WTC11 (cell line): ENCODE measurements at regions not wholly inside any gene's neighbourhood (a gene's known extent, or its start where the extent isn't known, plus 50 kb on each side); places are given as distances from the start of the nearest gene placed in this dataset.

ENCODE experiments used
- ATAC-seq: fragments of 200-7000 bp; cut with Tn5 transposase; 2 replicates; pipeline ENCODE4 v1.10.0; 2021; ENCODE audit warnings: mild to moderate bottlenecking, moderate library complexity
- CTCF ChIA-PET: fragments of 300-600 bp; sonication (Branson Sonifier 250); formaldehyde crosslinking; loops from one replicate; lab custom pipeline; 2021; ENCODE audit warnings: antibody characterized with exemption; lab: Charles Lee
- POLR2A ChIA-PET: fragments of 350-600 bp; sonication (Branson Sonifier 250); formaldehyde crosslinking; loops from one replicate; lab custom pipeline; 2021; ENCODE audit warnings: antibody characterized with exemption; lab: Charles Lee
- DNase-seq: peaks from one replicate; pipeline ENCODE4 v3.0.0; 2021; ENCODE audit warnings: low spot score
- H3K27ac Mint-ChIP-seq: 2 replicates; pipeline ENCODE4 v1.8.0; 2021; ENCODE audit warnings: mixed read lengths
- H3K27me3 Mint-ChIP-seq: 2 replicates; pipeline ENCODE4 v1.8.0; 2021; ENCODE audit warnings: low read depth, mild to moderate bottlenecking, moderate library complexity, mixed read lengths
- H3K36me3 Mint-ChIP-seq: 2 replicates; pipeline ENCODE4 v1.8.0; 2021; ENCODE audit warnings: mixed read lengths
- H3K4me1 Mint-ChIP-seq: 2 replicates; pipeline ENCODE4 v1.8.0; 2022; ENCODE audit warnings: mixed read lengths
- H3K4me3 Mint-ChIP-seq: 2 replicates; pipeline ENCODE4 v1.8.0; 2021; ENCODE audit warnings: mild to moderate bottlenecking, moderate library complexity, mixed read lengths
- H3K9me3 Mint-ChIP-seq: 2 replicates; pipeline ENCODE4 v1.8.0; 2021; ENCODE audit warnings: mixed read lengths
- CREM ChIP-seq: sonication (generic); formaldehyde crosslinking; IDR thresholded peaks from 2 replicates; pipeline ENCODE4 v1.8.1; 2022; ENCODE audit warnings: mild to moderate bottlenecking, missing genetic modification reagents, moderate library complexity
- ELF4 ChIP-seq: sonication (generic); formaldehyde crosslinking; IDR thresholded peaks from 2 replicates; pipeline ENCODE4 v1.8.1; 2022; ENCODE audit warnings: low read depth, mild to moderate bottlenecking, moderate library complexity, missing genetic modification reagents
- ESRRA ChIP-seq: sonication (generic); formaldehyde crosslinking; IDR thresholded peaks from 2 replicates; pipeline ENCODE4 v1.8.1; 2022; ENCODE audit warnings: mild to moderate bottlenecking, missing genetic modification reagents, borderline replicate concordance
- GRHL2 ChIP-seq: fragments of 250-450 bp; sonication (Bioruptor Pico); IDR thresholded peaks from 2 replicates; pipeline ENCODE4 v1.8.0; 2022; ENCODE audit warnings: mild to moderate bottlenecking, moderate library complexity; ENCODE audit not compliant: insufficient replicate concordance, severe bottlenecking
- HMGXB4 ChIP-seq: sonication (generic); formaldehyde crosslinking; IDR thresholded peaks from 2 replicates; pipeline ENCODE4 v1.8.1; 2023; ENCODE audit warnings: mild to moderate bottlenecking, moderate library complexity, missing genetic modification reagents
- JUN ChIP-seq: sonication (generic); formaldehyde crosslinking; IDR thresholded peaks from 2 replicates; pipeline ENCODE4 v1.8.0; 2023; ENCODE audit warnings: mild to moderate bottlenecking, missing genetic modification reagents
- NFE2L1 ChIP-seq: sonication (generic); formaldehyde crosslinking; IDR thresholded peaks from 2 replicates; pipeline ENCODE4 v1.8.1; 2023; ENCODE audit warnings: missing genetic modification reagents
- OVOL2 ChIP-seq: fragments of 250-450 bp; sonication (Bioruptor Pico); IDR thresholded peaks from 2 replicates; pipeline ENCODE4 v1.9.0; 2021; ENCODE audit warnings: mild to moderate bottlenecking, borderline replicate concordance
- SMAD3 ChIP-seq: sonication (generic); formaldehyde crosslinking; IDR thresholded peaks from 2 replicates; pipeline ENCODE4 v1.8.0; 2022; ENCODE audit warnings: missing genetic modification reagents, mild to moderate bottlenecking, borderline replicate concordance
- TEAD4 ChIP-seq: sonication (generic); formaldehyde crosslinking; IDR thresholded peaks from 2 replicates; pipeline ENCODE4 v1.8.0; 2022; ENCODE audit warnings: mild to moderate bottlenecking, missing genetic modification reagents
- TP53 ChIP-seq: sonication (generic); formaldehyde crosslinking; IDR thresholded peaks from 2 replicates; pipeline ENCODE4 v1.8.1; 2023; ENCODE audit warnings: mild to moderate bottlenecking, missing genetic modification reagents
- ZBTB21 ChIP-seq: sonication (generic); formaldehyde crosslinking; IDR thresholded peaks from 2 replicates; pipeline ENCODE4 v1.8.1; 2023; ENCODE audit warnings: mild to moderate bottlenecking, missing genetic modification reagents, borderline replicate concordance
- ZNF219 ChIP-seq: sonication (generic); formaldehyde crosslinking; IDR thresholded peaks from 2 replicates; pipeline ENCODE4 v1.8.0; 2023; ENCODE audit warnings: missing genetic modification reagents, mild to moderate bottlenecking, borderline replicate concordance
- ZNF281 ChIP-seq: sonication (generic); formaldehyde crosslinking; IDR thresholded peaks from 2 replicates; pipeline ENCODE4 v1.8.0; 2023; ENCODE audit warnings: mild to moderate bottlenecking, missing genetic modification reagents
- ZNF317 ChIP-seq: sonication (generic); formaldehyde crosslinking; IDR thresholded peaks from 2 replicates; pipeline ENCODE4 v1.8.1; 2023; ENCODE audit warnings: low read depth, mild to moderate bottlenecking, moderate library complexity, missing genetic modification reagents, borderline replicate concordance
- ZNF396 ChIP-seq: fragments of 250-450 bp; sonication (Bioruptor Pico); IDR thresholded peaks from 2 replicates; pipeline ENCODE4 v1.8.0; 2021; ENCODE audit warnings: mild to moderate bottlenecking, moderate library complexity, borderline replicate concordance
- ZNF423 ChIP-seq: fragments of 250-450 bp; sonication (Bioruptor Pico); IDR thresholded peaks from 2 replicates; pipeline ENCODE4 v2.1.2; 2022; ENCODE audit warnings: mild to moderate bottlenecking, moderate library complexity
- TF ChIP-seq, protein P1 (sequence below): sonication (generic); formaldehyde crosslinking; conservative IDR thresholded peaks from 2 replicates; pipeline ENCODE4 v1.8.1; 2023; ENCODE audit warnings: mild to moderate bottlenecking, low read depth, missing genetic modification reagents, moderate library complexity
- TF ChIP-seq, protein P2 (sequence below): sonication (generic); formaldehyde crosslinking; IDR thresholded peaks from 2 replicates; pipeline ENCODE4 v1.8.0; 2022; ENCODE audit warnings: mild to moderate bottlenecking, missing genetic modification reagents
- TF ChIP-seq, protein P3 (sequence below): fragments of 200-600 bp; IDR thresholded peaks from 2 replicates; pipeline ENCODE4 v1.8.0; 2022; ENCODE audit warnings: antibody characterized with exemption

- no peak for TF ChIP-seq ZNF281 (CRISPR knock-in tag)
- TF ChIP-seq GRHL2: no peak
- no peak for TF ChIP-seq CREM (CRISPR knock-in tag)
These were observed 668.3 kb downstream of the IPMK start (continued) for GRCh38 chr10:57599440-57599839.

GRCh38 chr10:57593983-57594573 lies 673.6 kb downstream of the IPMK start:
- POLR2A ChIA-PET: no interaction called here
- no peak for DNase-seq
- TF ChIP-seq ZNF396 (CRISPR knock-in tag) (no peak), TEAD4 (CRISPR knock-in tag) (no peak)
- TF ChIP-seq, all 79 proteins: peak for 0
- Mint-ChIP-seq H3K9me3 (no peaks in the 10 kb centered on the region; the same call in 1 of the 2 replicates), H3K4me1 (no peaks in the 10 kb centered on the region), H3K27ac (no peak overlapping the region), H3K4me3 (no peak overlapping the region), H3K27me3 (no peaks in the 10 kb centered on the region), H3K36me3 (no peaks in the 10 kb centered on the region)
- CTCF ChIA-PET: no interaction called here
- no peak for ATAC-seq

- CTCF ChIA-PET: interaction anchor here (0.6 to 5.7 kb wide), 10 partner anchors 12 to 572 kb away, joined by 3 to 101 read pairs (median 3); no protein-coding TSS in a partner anchor
These were observed 687.8 kb downstream of the IPMK start for GRCh38 chr10:57579926-57580325.

DNA sequence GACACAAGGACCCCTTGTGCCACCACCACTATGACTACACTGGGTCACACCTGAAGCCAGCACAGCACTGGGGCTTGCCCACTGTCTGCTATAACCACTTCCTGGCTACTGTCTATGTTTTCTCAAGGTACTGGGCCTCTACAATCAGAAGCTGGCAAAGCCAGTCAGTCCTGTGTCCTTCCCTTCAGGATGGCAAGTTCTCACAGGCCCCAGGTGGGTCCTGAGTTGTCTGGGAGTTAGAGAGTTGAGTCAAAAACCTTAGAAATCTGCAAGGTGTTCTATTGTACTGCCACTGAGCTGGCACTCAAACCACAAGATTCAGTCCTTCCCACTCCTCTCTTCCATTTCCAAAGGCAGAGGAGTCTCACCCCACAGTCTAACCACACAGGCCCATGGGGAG lies 705.5 kb downstream of the IPMK start:
- H3K36me3 Mint-ChIP-seq: no peaks in the 10 kb centered on the region
- no peak overlapping the region for H3K4me3 Mint-ChIP-seq
- no peak overlapping the region for H3K27ac Mint-ChIP-seq
- H3K27me3 Mint-ChIP-seq: no peaks in the 10 kb centered on the region; the same call in 1 of the 2 replicates
- CTCF ChIA-PET: interaction anchor here (0.8 kb wide), 1 partner anchor 18 kb away, joined by 3 read pairs; no protein-coding TSS in a partner anchor
- no peaks in the 10 kb centered on the region for H3K4me1 Mint-ChIP-seq
- H3K9me3 Mint-ChIP-seq: peaks cover 31% of the 10 kb centered on the region
- DNase-seq: no peak
- POLR2A ChIA-PET: no interaction called here
- ATAC-seq: no peak
- TF ChIP-seq ELF4 (CRISPR knock-in tag): no peak
- TF ChIP-seq, protein P1, sequence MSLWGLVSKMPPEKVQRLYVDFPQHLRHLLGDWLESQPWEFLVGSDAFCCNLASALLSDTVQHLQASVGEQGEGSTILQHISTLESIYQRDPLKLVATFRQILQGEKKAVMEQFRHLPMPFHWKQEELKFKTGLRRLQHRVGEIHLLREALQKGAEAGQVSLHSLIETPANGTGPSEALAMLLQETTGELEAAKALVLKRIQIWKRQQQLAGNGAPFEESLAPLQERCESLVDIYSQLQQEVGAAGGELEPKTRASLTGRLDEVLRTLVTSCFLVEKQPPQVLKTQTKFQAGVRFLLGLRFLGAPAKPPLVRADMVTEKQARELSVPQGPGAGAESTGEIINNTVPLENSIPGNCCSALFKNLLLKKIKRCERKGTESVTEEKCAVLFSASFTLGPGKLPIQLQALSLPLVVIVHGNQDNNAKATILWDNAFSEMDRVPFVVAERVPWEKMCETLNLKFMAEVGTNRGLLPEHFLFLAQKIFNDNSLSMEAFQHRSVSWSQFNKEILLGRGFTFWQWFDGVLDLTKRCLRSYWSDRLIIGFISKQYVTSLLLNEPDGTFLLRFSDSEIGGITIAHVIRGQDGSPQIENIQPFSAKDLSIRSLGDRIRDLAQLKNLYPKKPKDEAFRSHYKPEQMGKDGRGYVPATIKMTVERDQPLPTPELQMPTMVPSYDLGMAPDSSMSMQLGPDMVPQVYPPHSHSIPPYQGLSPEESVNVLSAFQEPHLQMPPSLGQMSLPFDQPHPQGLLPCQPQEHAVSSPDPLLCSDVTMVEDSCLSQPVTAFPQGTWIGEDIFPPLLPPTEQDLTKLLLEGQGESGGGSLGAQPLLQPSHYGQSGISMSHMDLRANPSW: no peak
- no peak for TF ChIP-seq ZNF317
- TF ChIP-seq ESRRA: no peak
- TF ChIP-seq NFE2L1 (CRISPR knock-in tag): no peak
- TF ChIP-seq, protein P2, sequence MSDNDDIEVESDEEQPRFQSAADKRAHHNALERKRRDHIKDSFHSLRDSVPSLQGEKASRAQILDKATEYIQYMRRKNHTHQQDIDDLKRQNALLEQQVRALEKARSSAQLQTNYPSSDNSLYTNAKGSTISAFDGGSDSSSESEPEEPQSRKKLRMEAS (CRISPR knock-in tag): no peak
- TF ChIP-seq SMAD3 (CRISPR knock-in tag): no peak
- TF ChIP-seq TP53 (CRISPR knock-in tag): no peak
- no peak for TF ChIP-seq JUN (CRISPR knock-in tag)
- no peak for TF ChIP-seq ZNF423 (CRISPR knock-in tag)
- TF ChIP-seq HMGXB4 (CRISPR knock-in tag): no peak
- no peak for TF ChIP-seq OVOL2 (CRISPR knock-in tag)

More at GRCh38 chr10:57579926-57580325, 687.8 kb downstream of the IPMK start:
- Mint-ChIP-seq H3K9me3 (peaks cover 48% of the 10 kb centered on the region), H3K27ac (no peak overlapping the region), H3K27me3 (no peaks in the 10 kb centered on the region; the same call in 1 of the 2 replicates), H3K4me1 (peaks cover 3% of the 10 kb centered on the region; the same call in 1 of the 2 replicates), H3K4me3 (no peak overlapping the region)
- DNase-seq: peak; percentile 36
- TF ChIP-seq, protein P3, sequence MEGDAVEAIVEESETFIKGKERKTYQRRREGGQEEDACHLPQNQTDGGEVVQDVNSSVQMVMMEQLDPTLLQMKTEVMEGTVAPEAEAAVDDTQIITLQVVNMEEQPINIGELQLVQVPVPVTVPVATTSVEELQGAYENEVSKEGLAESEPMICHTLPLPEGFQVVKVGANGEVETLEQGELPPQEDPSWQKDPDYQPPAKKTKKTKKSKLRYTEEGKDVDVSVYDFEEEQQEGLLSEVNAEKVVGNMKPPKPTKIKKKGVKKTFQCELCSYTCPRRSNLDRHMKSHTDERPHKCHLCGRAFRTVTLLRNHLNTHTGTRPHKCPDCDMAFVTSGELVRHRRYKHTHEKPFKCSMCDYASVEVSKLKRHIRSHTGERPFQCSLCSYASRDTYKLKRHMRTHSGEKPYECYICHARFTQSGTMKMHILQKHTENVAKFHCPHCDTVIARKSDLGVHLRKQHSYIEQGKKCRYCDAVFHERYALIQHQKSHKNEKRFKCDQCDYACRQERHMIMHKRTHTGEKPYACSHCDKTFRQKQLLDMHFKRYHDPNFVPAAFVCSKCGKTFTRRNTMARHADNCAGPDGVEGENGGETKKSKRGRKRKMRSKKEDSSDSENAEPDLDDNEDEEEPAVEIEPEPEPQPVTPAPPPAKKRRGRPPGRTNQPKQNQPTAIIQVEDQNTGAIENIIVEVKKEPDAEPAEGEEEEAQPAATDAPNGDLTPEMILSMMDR: peak; percentile 54
- TF ChIP-seq ZNF219 (CRISPR knock-in tag): no peak
- TF ChIP-seq ZBTB21 (CRISPR knock-in tag): no peak
- TF ChIP-seq, all 79 proteins: peak for 1
- peak; percentile 99 for ATAC-seq
- peaks cover 47% of the 10 kb centered on the region for H3K36me3 Mint-ChIP-seq
- POLR2A ChIA-PET: interaction anchor here (1.2 kb wide), 1 partner anchor 77 kb away, joined by 4 read pairs; no protein-coding TSS in a partner anchor
